Sigmoid colon (tissue), 6 donors: ENCODE measurements at regions not wholly inside any gene's neighbourhood (a gene's known extent, or its start where the extent isn't known, plus 50 kb on each side); places are given as distances from the start of the nearest gene placed in this dataset.

Experiments used
- DNase-seq: peaks from one replicate; pipeline ENCODE4 v3.0.0-alpha.2; 2019
- H3K27ac ChIP-seq, 4 donors: fragments of 200-600 bp; sonication (generic); one replicate each; pipeline ENCODE4 v1.5.1; 2016 to 2019; ENCODE audit warnings: mild to moderate bottlenecking in 1 of 4
- H3K27me3 ChIP-seq, 3 donors: fragments of 200-600 bp; sonication (generic); one replicate each; pipeline ENCODE4 v1.5.1; 2019; ENCODE audit warnings: mild to moderate bottlenecking in 1 of 3
- H3K36me3 ChIP-seq, 4 donors: fragments of 200-600 bp; sonication (generic); one replicate each; pipeline ENCODE4 v1.5.1; 2016 to 2019
- H3K4me1 ChIP-seq, 4 donors: fragments of 200-600 bp; sonication (generic); one replicate each; pipeline ENCODE4 v1.5.1; 2017 to 2019
- H3K4me3 ChIP-seq, 4 donors: fragments of 200-600 bp; sonication (generic); one replicate each; pipeline ENCODE4 v1.5.1; 2017 to 2019; ENCODE audit warnings: mild to moderate bottlenecking in 2 of 4, moderate library complexity in 1 of 4
- H3K9me3 ChIP-seq, 4 donors: fragments of 200-600 bp in 3 of 4; sonication (generic) in 3 of 4; one replicate each; pipeline versions ENCODE4 v1.5.1 to v1.6.1; 2013 to 2019
- CTCF ChIP-seq, 4 experiments: fragments of 450-650 bp in 3 of 4; fragments of 200-600 bp in 1 of 4; IDR thresholded peaks; one replicate each; pipeline ENCODE4 v1.5.1; 2016 to 2019; ENCODE audit warnings: antibody characterized with exemption in 4 of 4, mild to moderate bottlenecking in 3 of 4, moderate library complexity in 2 of 4
- EP300 ChIP-seq, 4 donors: sonication (generic); formaldehyde crosslinking; IDR thresholded peaks; one replicate each; pipeline ENCODE4 v1.6.1; 2017; ENCODE audit warnings: antibody characterized with exemption in 4 of 4
- POLR2A ChIP-seq, 2 donors: fragments of 450-650 bp; IDR thresholded peaks; one replicate each; pipeline ENCODE4 v1.6.1; 2016; ENCODE audit warnings: antibody characterized with exemption in 2 of 2, mild to moderate bottlenecking in 2 of 2, moderate library complexity in 2 of 2
- POLR2AphosphoS5 ChIP-seq, 4 donors: sonication (generic); formaldehyde crosslinking; IDR thresholded peaks; one replicate each; pipeline ENCODE4 v1.6.1; 2017; ENCODE audit warnings: antibody characterized with exemption in 4 of 4
- WGBS, 2 donors: extraction: QIAGEN DNeasy Blood & Tissue Kit; methylation state at CpG; one replicate each; pipeline ENCODE4 v1.1.7; 2013; 5-methylcytosine and 5-hydroxymethylcytosine counted together
- intact Hi-C: fragments of 100-400 bp; cut with DNase I; formaldehyde crosslinking; loops from one replicate; pipeline ENCODE4 v1.15.1; 2023
- donor health status: healthy with polysubstance abuse.
- donor health status: healthy.

- Histone ChIP-seq H3K9me3 (no peaks in the 10 kb centered on the region), H3K4me1 (no peaks in the 10 kb centered on the region), H3K4me3 (no peak overlapping the region), H3K27ac (no peak overlapping the region), H3K36me3 (no peaks in the 10 kb centered on the region), H3K27me3 (no peaks in the 10 kb centered on the region)
- TF ChIP-seq CTCF (IDR thresholded peaks at IDR 0.05), result no peak
- no peak for TF ChIP-seq POLR2A (IDR thresholded peaks at IDR 0.05)
- TF ChIP-seq EP300 (IDR thresholded peaks at IDR 0.05), result no peak
- no peak for TF ChIP-seq POLR2AphosphoS5 (IDR thresholded peaks at IDR 0.05)
- intact Hi-C loops, result no loop called here
- WGBS, 2 donors, result 17 to 37% methylated on average over 1 of the region's 1 CpG
- no peak for DNase-seq
Measured at GRCh38 chr7:46290374-46291049, 369.4 kb upstream of the IGFBP3 start.

GRCh38 chr7:46288861-46289260 lies 367.8 kb upstream of the IGFBP3 start:
- TF ChIP-seq POLR2AphosphoS5 (IDR thresholded peaks at IDR 0.05) (no peak), CTCF (IDR thresholded peaks at IDR 0.05) (no peak), EP300 (IDR thresholded peaks at IDR 0.05) (no peak), POLR2A (IDR thresholded peaks at IDR 0.05) (no peak)
- Histone ChIP-seq H3K9me3 (no peaks in the 10 kb centered on the region), H3K27ac (no peak overlapping the region), H3K36me3 (no peaks in the 10 kb centered on the region), H3K4me1 (no peaks in the 10 kb centered on the region), H3K27me3 (no peaks in the 10 kb centered on the region), H3K4me3 (no peak overlapping the region)
- intact Hi-C loops, result no loop called here
- no peak for DNase-seq
- WGBS, 2 donors, result 81 to 86% methylated on average over 3 of the region's 3 CpGs

- no peaks in the 10 kb centered on the region for H3K36me3 ChIP-seq
- DNase-seq, result no peak
- no peaks in the 10 kb centered on the region for H3K4me1 ChIP-seq
- no peak overlapping the region for H3K27ac ChIP-seq
- H3K9me3 ChIP-seq, result no peaks in the 10 kb centered on the region
- no peaks in the 10 kb centered on the region for H3K27me3 ChIP-seq
- TF ChIP-seq POLR2AphosphoS5 (IDR thresholded peaks at IDR 0.05), result no peak
- no peak for TF ChIP-seq CTCF (IDR thresholded peaks at IDR 0.05)
- TF ChIP-seq POLR2A (IDR thresholded peaks at IDR 0.05), result no peak
- no peak for TF ChIP-seq EP300 (IDR thresholded peaks at IDR 0.05)
- 86 to 97% methylated on average over 2 of the region's 2 CpGs for WGBS, 2 donors
- H3K4me3 ChIP-seq, result no peak overlapping the region
- intact Hi-C loops, result no loop called here
Measured at GRCh38 chr7:46288010-46288409, 366.9 kb upstream of the IGFBP3 start.

- Histone ChIP-seq H3K27ac (no peak overlapping the region), H3K9me3 (no peaks in the 10 kb centered on the region), H3K36me3 (no peaks in the 10 kb centered on the region), H3K4me1 (no peaks in the 10 kb centered on the region), H3K4me3 (no peak overlapping the region), H3K27me3 (no peaks in the 10 kb centered on the region)
- TF ChIP-seq EP300 (IDR thresholded peaks at IDR 0.05), result no peak
- no peak for TF ChIP-seq CTCF (IDR thresholded peaks at IDR 0.05)
- no peak for TF ChIP-seq POLR2AphosphoS5 (IDR thresholded peaks at IDR 0.05)
- no peak for TF ChIP-seq POLR2A (IDR thresholded peaks at IDR 0.05)
- no peak for DNase-seq
- 85 to 89% methylated on average over 2 of the region's 2 CpGs for WGBS, 2 donors
- intact Hi-C loops, result no loop called here
Measured at GRCh38 chr7:46286957-46287356, 365.9 kb upstream of the IGFBP3 start.

- H3K4me3 ChIP-seq, result no peak overlapping the region
- WGBS, 2 donors, result 84 to 85% methylated on average over 2 of the region's 2 CpGs
- no peak for TF ChIP-seq POLR2A (IDR thresholded peaks at IDR 0.05)
- TF ChIP-seq CTCF (IDR thresholded peaks at IDR 0.05), result no peak
- no peak for TF ChIP-seq EP300 (IDR thresholded peaks at IDR 0.05)
- no peak for TF ChIP-seq POLR2AphosphoS5 (IDR thresholded peaks at IDR 0.05)
- no peak overlapping the region for H3K27ac ChIP-seq
- no peaks in the 10 kb centered on the region for H3K27me3 ChIP-seq
- intact Hi-C loops, result no loop called here
- no peaks in the 10 kb centered on the region for H3K4me1 ChIP-seq
- no peaks in the 10 kb centered on the region for H3K9me3 ChIP-seq
- DNase-seq, result no peak
- no peaks in the 10 kb centered on the region for H3K36me3 ChIP-seq
Measured at GRCh38 chr7:46286356-46286755, 365.3 kb upstream of the IGFBP3 start.
